ENCODE measurements at regions not wholly inside any gene's neighbourhood (a gene's known extent, or its start where the extent isn't known, plus 50 kb on each side); places are given as distances from the start of the nearest gene placed in this dataset.
"Not testable (repeated sequence)": the region's sequence is repeated elsewhere in the genome, so short reads cannot be mapped to it uniquely, and the experiment has no call there.

- DNase-seq: no peak
Observed at GRCh38 chr5:17039170-17039569, 103.1 kb upstream of the MYO10 start.

DNA sequence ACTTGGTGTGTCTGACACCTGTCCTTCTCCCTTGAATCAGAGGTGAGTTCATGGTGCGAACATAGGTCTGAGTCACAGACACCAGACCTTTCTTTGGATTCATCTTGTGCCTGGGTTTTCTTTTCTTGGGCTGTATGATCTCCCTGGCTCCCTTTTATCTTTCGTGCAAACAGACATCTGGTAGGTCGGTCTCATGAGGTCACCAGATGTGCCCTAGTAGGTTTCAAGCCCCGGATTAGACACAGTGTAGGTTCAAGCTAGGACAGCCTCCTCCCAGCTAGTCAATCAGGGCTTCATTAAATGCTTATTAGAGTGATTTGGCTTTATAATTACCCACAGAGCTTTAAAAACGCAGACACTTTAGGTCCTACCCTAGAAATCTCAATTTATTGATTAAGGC lies 106.0 kb upstream of the MYO10 start:
- no peak for DNase-seq

GRCh38 chr5:17046320-17046719 lies 110.2 kb upstream of the MYO10 start:
- no peak for DNase-seq

DNA sequence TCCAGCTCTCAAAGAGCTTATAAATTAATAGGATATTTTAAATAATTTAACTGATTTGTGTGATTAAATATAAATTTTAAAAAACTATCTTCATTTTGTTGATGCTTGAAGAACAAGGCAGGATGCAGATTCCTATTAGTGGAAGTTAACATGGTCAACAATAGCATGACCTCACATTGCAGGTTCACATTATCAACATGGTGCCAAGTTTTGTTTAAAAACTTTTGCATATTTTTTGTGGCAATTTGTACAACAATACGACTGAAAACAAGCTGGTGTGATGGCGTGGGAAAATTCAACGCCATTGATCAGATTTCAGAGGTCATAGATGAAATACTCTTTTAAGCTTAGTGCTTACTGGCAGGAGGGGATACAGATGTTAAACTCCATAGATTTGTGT lies 114.1 kb upstream of the MYO10 start:
- no peak for DNase-seq

GRCh38 chr5:17054911-17055310 lies 118.8 kb upstream of the MYO10 start:
- DNase-seq: no peak

- no peak for DNase-seq
Observed at GRCh38 chr5:17056141-17056631, 120.1 kb upstream of the MYO10 start.

DNA sequence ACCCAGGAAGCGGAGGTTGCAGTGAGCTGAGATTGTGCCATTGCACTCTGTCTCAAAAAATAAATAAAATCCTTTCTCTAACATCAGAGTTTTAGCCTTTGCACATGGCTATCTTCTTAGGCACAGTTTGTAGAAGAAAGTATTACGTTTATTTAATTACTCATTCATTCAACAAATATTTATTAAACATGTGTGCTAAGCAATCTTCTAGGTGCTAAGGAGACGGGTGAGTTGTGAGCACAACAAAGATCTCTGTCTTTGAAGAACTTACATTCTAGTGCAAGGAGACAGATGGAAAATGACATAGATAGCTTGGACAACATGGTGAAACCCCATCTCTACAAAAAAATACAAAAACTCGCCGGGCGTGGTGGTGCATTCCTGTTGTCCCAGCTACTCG lies 122.3 kb upstream of the MYO10 start:
- no peak for DNase-seq

DNA sequence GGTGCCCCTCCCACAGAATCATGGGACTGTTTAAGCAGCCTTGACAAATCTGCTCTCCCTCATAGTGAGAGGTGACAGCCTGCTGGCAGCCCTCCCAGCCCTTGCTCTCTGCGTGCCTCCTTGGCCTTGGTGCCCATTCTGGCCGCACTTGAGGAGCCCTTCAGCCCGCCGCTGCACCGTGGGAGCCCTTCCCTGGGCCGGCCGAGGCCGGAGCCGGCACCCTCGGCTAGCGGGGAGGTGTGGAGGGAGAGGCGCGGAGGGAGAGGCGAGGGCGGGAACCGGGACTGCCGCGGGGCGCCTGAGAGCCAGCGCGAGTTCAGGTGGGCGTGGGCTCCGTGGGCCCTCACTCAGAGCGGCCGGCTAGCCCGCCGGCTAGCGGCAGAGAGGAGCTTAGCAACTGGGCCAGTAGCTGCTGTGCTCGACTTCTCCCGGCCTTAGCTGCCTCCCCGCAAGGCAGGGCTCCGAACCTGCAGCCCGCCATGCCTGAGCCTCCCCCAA lies 125.9 kb upstream of the MYO10 start:
- DNase-seq: no peak

GRCh38 chr5:17062741-17063140 lies 126.7 kb upstream of the MYO10 start:
- not testable (repeated sequence) for DNase-seq

DNA sequence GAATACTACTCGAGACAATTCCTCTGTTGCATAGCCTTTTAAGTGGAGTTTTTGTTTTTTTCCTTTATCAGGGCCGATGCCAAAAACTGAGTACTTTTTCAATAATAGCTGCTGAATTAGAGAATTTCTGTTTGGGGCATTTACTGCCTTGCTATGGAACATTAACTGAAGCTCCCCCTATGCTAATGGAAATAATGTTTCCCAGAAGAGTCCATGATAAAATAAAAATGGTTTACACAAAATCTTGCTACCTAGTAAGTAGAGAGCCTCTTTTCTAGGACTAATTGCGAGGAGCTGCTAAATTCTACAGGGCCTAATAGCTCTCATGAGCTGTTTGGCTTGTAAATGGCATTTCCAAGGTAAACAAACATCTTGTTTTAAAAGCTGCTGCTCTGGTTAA lies 128.2 kb upstream of the MYO10 start:
- DNase-seq: no peak

DNA sequence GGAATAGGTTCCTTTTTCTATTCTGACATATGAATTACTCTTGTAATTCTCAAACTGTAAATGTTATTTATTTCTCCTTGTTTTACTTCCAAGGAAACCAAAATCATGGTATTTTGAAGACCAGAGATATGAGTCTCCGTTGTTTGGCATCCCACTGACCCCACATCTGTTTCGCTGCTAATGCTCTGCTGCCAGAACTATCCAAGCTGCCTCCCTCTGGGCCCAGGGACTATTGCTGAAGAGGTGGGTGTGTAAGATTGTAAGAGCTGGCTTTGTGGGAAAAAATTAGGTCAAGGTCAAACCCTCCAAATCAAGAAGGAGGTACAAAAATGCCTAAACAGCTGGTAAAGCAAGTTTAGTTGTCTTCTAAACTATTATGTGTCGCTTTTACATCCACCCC lies 129.4 kb upstream of the MYO10 start:
- DNase-seq: no peak

DNA sequence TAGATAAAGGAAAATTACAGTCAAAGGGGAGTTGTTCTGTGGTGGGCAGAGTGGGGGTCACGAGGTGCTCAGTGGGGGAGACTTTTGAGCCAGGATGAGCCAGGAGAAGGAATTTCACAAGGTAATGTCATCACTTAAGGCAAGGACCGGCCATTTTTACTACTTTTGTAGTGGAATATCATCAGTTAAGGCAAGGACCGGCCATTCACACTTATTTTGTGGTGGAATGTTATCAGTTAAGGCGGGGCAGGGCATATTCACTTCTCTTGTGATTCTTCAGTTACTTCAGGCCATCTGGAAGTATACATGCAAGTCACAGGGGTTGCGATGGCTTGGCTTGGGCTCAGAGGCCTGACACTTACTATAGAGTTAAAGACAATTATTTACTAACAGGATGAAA lies 129.9 kb upstream of the MYO10 start:
- DNase-seq: not testable (repeated sequence)

GRCh38 chr5:17067657-17068392 lies 131.7 kb upstream of the MYO10 start:
- no peak for DNase-seq

DNA sequence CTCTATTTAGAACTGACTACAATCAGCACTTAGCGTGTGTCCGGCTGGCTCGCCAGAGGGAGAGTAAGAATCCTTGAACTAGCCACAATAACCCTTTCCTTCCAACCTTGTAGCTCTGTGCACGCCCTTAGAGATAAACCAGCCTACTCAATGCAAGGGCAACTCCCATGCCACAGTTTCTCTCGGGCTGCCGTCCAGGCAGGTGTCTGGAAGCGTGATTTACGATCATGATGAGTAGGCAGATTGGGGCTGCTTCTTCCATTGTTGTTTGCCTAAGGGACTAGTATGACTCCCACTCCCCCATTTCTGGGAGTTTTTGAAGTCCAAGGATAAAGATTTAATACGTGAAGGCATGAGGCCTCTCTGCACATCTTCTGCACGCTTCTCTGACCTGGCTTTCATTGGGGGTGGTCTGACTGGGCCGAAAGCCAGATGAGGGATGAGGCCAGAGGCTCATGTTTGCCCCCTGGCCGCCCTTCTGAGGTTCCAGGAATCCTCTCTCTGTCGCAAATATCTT lies 134.0 kb upstream of the MYO10 start:
- DNase-seq: no peak

DNA sequence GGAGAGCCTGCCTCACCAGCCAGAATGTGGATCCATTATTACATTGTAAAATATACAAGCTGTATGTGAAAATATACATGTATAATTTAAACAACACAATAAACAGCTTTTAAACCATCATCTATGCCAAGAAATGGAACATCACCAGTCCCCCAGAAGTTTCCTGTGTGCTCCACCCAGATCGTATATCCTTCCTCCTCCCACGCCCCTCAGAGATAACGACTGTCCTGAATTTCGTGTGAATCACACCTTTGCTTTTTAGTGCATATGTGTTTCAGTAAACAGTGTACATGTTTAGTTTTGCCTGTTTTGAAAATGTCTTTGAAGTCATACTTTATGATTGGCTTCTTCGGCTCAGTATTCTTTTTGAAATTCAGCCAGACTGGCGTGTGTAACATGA lies 134.6 kb upstream of the MYO10 start:
- DNase-seq: no peak

DNA sequence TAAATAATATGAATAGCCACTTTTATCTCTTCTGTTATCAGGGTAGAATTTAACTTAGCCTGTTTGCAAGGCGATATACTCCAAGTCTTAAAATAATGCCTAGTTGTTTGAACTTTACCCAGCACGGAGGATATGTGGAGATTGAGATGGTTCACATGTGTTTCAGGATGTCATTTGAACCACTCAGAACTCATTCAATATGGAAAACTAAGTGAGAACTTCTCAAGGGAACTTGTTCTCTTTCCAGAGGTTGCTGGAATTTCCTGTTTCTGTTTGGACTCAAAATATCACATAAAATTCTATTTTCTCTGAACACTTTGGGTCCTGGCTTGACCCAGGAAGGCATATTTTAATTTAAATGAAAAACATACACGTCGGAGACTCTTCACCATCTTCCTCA lies 139.1 kb upstream of the MYO10 start:
- no peak for DNase-seq

- no peak for DNase-seq
Observed at GRCh38 chr5:17076272-17076671, 140.2 kb upstream of the MYO10 start.

DNA sequence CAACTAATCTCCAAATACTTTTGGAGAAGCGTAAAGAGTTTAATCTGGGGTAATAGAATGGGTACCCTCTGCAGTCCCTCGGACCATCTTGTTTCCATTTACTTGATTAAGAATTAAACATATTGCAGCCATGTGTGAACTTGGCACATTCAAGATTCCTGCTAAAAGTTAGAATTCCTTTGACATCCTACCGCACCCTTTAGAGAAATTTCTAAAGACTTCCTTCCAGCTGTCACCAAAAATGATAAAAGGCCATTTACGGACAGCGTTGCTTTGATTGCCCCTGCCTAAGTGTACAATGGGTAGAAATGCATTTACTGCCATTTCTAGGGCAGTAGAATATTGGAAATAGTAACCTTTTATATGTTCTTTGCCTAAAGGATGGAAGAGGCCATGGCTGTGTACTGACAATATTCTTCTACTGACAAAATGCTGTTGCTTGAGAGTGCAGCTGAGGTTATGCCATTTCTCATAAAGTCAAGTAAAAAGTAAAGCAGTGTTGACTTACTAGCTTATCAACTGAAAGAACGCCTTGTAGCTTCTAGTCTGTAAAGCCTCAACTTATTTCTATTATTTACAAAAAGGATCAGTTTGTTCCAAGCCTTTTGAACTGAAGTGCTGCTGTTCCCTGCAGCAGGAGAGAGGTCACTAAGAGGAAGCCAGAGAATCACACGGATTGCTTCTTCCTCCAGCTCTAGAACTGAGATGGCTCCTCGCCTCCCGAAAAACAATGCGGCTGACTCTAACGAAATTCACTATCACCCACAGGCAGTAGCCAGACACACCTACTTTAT lies 139.8 kb upstream of the BASP1 start:
- no peak for DNase-seq

DNA sequence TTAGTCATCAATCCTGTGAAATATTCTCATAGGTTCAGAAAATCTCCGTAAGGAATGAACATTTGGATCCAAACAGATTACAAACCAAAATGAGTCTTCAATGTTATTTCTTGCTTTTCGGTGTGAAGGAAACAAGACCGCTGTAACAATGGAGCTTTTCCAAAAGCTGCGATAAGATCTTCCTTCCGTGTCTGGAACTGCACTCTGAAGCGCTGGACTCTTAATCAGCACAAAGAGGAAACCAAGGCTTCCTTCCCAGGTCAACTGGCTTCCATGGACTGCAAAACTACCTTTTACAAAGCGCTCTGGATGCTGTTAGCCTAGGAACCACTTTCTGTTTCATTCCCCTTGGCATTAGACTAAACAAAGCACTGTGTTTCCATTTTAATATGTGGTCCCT lies 137.9 kb upstream of the BASP1 start:
- no peak for DNase-seq

DNA sequence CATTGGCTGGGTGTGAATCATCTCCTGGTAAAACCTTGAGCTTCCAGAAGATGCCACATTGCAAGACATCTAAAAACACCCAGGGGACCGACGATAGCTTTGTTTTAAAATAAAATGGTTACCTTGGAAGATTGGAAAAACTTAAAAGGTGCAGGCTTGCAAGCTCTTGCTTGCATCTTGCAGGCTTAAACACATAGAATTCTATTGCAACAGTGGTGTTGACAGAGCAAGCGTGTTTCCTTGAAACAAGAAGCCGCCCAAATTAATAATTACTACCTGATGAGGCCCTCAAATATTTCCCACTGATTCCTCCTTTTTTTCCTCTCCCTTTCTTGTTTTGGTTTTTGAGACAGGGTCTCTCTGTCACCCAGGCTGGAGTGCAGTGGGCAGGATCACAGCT lies 137.1 kb upstream of the BASP1 start:
- DNase-seq: no peak

DNA sequence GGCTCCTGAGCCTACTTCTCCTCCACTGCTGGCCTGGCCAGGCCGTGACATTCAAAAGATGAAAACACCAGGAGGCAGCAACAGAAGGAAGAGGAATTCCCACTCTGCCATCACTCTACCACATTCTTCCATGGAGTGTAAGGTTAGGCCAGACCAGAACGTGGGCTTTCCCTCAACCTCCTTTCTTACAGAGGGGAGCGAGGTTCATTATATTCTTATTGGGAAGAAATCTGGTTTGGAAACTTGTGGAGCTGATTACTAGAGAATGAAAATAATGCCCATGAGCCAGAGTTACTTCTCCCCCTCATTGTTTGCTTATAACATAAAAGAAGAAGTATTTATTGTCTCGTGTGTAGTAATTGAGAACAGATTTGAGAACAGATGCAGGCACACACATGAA lies 136.3 kb upstream of the BASP1 start:
- DNase-seq: no peak

DNA sequence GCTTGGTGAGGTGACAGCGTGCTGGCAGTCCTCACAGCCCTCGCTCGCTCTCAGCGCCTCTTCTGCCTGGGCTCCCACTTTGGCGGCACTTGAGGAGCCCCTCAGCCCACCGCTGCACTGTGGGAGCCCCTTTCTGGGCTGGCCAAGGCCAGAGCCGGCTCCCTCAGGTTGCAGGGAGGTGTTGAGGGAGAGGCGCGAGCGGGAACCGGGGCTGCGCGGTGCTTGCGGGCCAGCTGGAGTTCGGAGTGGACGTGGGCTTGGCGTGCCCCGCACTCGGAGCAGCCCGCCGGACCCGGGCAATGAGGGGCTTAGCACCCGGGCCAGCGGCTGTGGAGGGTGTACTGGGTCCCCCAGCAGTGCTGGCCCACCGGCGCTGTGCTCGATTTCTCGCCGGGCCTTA lies 134.2 kb upstream of the BASP1 start:
- DNase-seq: not testable (repeated sequence)

DNA sequence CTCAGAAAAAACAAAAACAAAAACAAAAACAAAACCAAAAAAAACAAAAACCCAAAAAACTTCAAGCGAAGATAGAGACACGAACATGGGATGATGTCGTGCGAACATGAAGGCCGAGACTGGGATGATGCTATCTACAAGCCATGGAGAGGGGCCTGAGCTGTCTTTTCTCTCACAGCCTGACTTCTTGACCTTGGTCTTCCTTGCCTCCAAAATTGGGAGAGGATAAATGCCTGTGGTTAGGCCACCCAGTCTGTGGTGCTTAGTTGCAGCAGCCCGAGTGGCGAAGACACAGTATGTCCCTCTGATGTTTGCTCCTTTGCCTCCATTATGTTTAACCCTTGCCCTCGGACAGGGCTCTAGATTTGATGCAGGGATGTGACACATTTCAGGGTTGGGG lies 130.4 kb upstream of the BASP1 start:
- no peak for DNase-seq

GRCh38 chr5:17088051-17088450 lies 129.4 kb upstream of the BASP1 start:
- no peak for DNase-seq
